Sigmoid colon (tissue), 6 donors: ENCODE measurements at regions not wholly inside any gene's neighbourhood (a gene's known extent, or its start where the extent isn't known, plus 50 kb on each side); places are given as distances from the start of the nearest gene placed in this dataset.

Experiments
- DNase-seq: peaks from one replicate; pipeline ENCODE4 v3.0.0-alpha.2; 2019
- H3K27ac ChIP-seq, 4 donors: fragments of 200-600 bp; sonication (generic); one replicate each; pipeline ENCODE4 v1.5.1; 2016 to 2019; ENCODE audit warnings: mild to moderate bottlenecking in 1 of 4
- H3K27me3 ChIP-seq, 3 donors: fragments of 200-600 bp; sonication (generic); one replicate each; pipeline ENCODE4 v1.5.1; 2019; ENCODE audit warnings: mild to moderate bottlenecking in 1 of 3
- H3K36me3 ChIP-seq, 4 donors: fragments of 200-600 bp; sonication (generic); one replicate each; pipeline ENCODE4 v1.5.1; 2016 to 2019
- H3K4me1 ChIP-seq, 4 donors: fragments of 200-600 bp; sonication (generic); one replicate each; pipeline ENCODE4 v1.5.1; 2017 to 2019
- H3K4me3 ChIP-seq, 4 donors: fragments of 200-600 bp; sonication (generic); one replicate each; pipeline ENCODE4 v1.5.1; 2017 to 2019; ENCODE audit warnings: mild to moderate bottlenecking in 2 of 4, moderate library complexity in 1 of 4
- H3K9me3 ChIP-seq, 4 donors: fragments of 200-600 bp in 3 of 4; sonication (generic) in 3 of 4; one replicate each; pipeline versions ENCODE4 v1.5.1 to v1.6.1; 2013 to 2019
- CTCF ChIP-seq, 4 experiments: fragments of 450-650 bp in 3 of 4; fragments of 200-600 bp in 1 of 4; IDR thresholded peaks; one replicate each; pipeline ENCODE4 v1.5.1; 2016 to 2019; ENCODE audit warnings: antibody characterized with exemption in 4 of 4, mild to moderate bottlenecking in 3 of 4, moderate library complexity in 2 of 4
- EP300 ChIP-seq, 4 donors: sonication (generic); formaldehyde crosslinking; IDR thresholded peaks; one replicate each; pipeline ENCODE4 v1.6.1; 2017; ENCODE audit warnings: antibody characterized with exemption in 4 of 4
- POLR2A ChIP-seq, 2 donors: fragments of 450-650 bp; IDR thresholded peaks; one replicate each; pipeline ENCODE4 v1.6.1; 2016; ENCODE audit warnings: antibody characterized with exemption in 2 of 2, mild to moderate bottlenecking in 2 of 2, moderate library complexity in 2 of 2
- POLR2AphosphoS5 ChIP-seq, 4 donors: sonication (generic); formaldehyde crosslinking; IDR thresholded peaks; one replicate each; pipeline ENCODE4 v1.6.1; 2017; ENCODE audit warnings: antibody characterized with exemption in 4 of 4
- WGBS, 2 donors: extraction: QIAGEN DNeasy Blood & Tissue Kit; methylation state at CpG; one replicate each; pipeline ENCODE4 v1.1.7; 2013; 5-methylcytosine and 5-hydroxymethylcytosine counted together
- intact Hi-C: fragments of 100-400 bp; cut with DNase I; formaldehyde crosslinking; loops from one replicate; pipeline ENCODE4 v1.15.1; 2023
- donor health status: healthy with polysubstance abuse.
- donor health status: healthy.

- DNase-seq: no peak
- peaks cover 0 to 2% (median 0%) of the 10 kb centered on the region in 4 donors for H3K9me3 ChIP-seq
- no peaks in the 10 kb centered on the region for H3K36me3 ChIP-seq
- TF ChIP-seq EP300 (IDR thresholded peaks at IDR 0.05): no peak
- H3K27ac ChIP-seq: no peak overlapping the region
- intact Hi-C loops: no loop called here
- H3K4me3 ChIP-seq: no peak overlapping the region
- H3K27me3 ChIP-seq: no peaks in the 10 kb centered on the region
- H3K4me1 ChIP-seq: no peaks in the 10 kb centered on the region
These were observed 338.0 kb downstream of the TMX3 start for GRCh38 chr18:68376926-68377325.

- Histone ChIP-seq H3K4me3 (no peak overlapping the region), H3K4me1 (no peaks in the 10 kb centered on the region), H3K36me3 (no peaks in the 10 kb centered on the region), H3K27ac (no peak overlapping the region), H3K9me3 (no peaks in the 10 kb centered on the region), H3K27me3 (no peaks in the 10 kb centered on the region)
- 47 to 71% methylated on average over 5 of the region's 5 CpGs for WGBS, 2 donors
- TF ChIP-seq POLR2A (IDR thresholded peaks at IDR 0.05): no peak
- no peak for TF ChIP-seq EP300 (IDR thresholded peaks at IDR 0.05)
- TF ChIP-seq POLR2AphosphoS5 (IDR thresholded peaks at IDR 0.05): no peak
- TF ChIP-seq CTCF (IDR thresholded peaks at IDR 0.05): no peak
- no peak for DNase-seq
- intact Hi-C loops: no loop called here
These were observed 352.0 kb downstream of the TMX3 start for GRCh38 chr18:68362907-68363306.

- Histone ChIP-seq H3K4me3 (no peak overlapping the region), H3K27ac (no peak overlapping the region), H3K4me1 (no peaks in the 10 kb centered on the region), H3K9me3 (peaks cover 0 to 4% (median 0%) of the 10 kb centered on the region in 4 donors), H3K27me3 (no peaks in the 10 kb centered on the region), H3K36me3 (no peaks in the 10 kb centered on the region)
- intact Hi-C loops: no loop called here
- TF ChIP-seq CTCF (IDR thresholded peaks at IDR 0.05): no peak
- no peak for TF ChIP-seq POLR2A (IDR thresholded peaks at IDR 0.05)
- TF ChIP-seq POLR2AphosphoS5 (IDR thresholded peaks at IDR 0.05): no peak
- no peak for TF ChIP-seq EP300 (IDR thresholded peaks at IDR 0.05)
- DNase-seq: no peak
- 42 to 49% methylated on average over 3 of the region's 3 CpGs for WGBS, 2 donors
These were observed 359.3 kb downstream of the TMX3 start for GRCh38 chr18:68355637-68356036.

- Histone ChIP-seq H3K9me3 (peaks cover 0 to 4% (median 0%) of the 10 kb centered on the region in 4 donors), H3K4me1 (no peaks in the 10 kb centered on the region), H3K4me3 (no peak overlapping the region), H3K27me3 (no peaks in the 10 kb centered on the region), H3K27ac (no peak overlapping the region), H3K36me3 (no peaks in the 10 kb centered on the region)
- WGBS, 2 donors: 94 to 95% methylated on average over 1 of the region's 1 CpG
- no peak for DNase-seq
- intact Hi-C loops: no loop called here
- TF ChIP-seq POLR2A (IDR thresholded peaks at IDR 0.05) (no peak), CTCF (IDR thresholded peaks at IDR 0.05) (no peak), POLR2AphosphoS5 (IDR thresholded peaks at IDR 0.05) (no peak), EP300 (IDR thresholded peaks at IDR 0.05) (no peak)
These were observed 360.7 kb downstream of the TMX3 start for GRCh38 chr18:68354176-68354575.

GRCh38 chr18:68342039-68342659 lies 372.8 kb downstream of the TMX3 start:
- H3K36me3 ChIP-seq: no peaks in the 10 kb centered on the region
- DNase-seq: no peak
- H3K4me1 ChIP-seq: no peaks in the 10 kb centered on the region
- no peaks in the 10 kb centered on the region for H3K9me3 ChIP-seq
- intact Hi-C loops: no loop called here
- no peak overlapping the region for H3K4me3 ChIP-seq
- 89 to 93% methylated on average over 2 of the region's 2 CpGs for WGBS, 2 donors
- no peaks in the 10 kb centered on the region for H3K27me3 ChIP-seq
- TF ChIP-seq POLR2AphosphoS5 (IDR thresholded peaks at IDR 0.05) (no peak), CTCF (IDR thresholded peaks at IDR 0.05) (no peak), EP300 (IDR thresholded peaks at IDR 0.05) (no peak), POLR2A (IDR thresholded peaks at IDR 0.05) (no peak)
- H3K27ac ChIP-seq: no peak overlapping the region
